ENCODE measurements at regions not wholly inside any gene's neighbourhood (a gene's known extent, or its start where the extent isn't known, plus 50 kb on each side); places are given as distances from the start of the nearest gene placed in this dataset.

DNA sequence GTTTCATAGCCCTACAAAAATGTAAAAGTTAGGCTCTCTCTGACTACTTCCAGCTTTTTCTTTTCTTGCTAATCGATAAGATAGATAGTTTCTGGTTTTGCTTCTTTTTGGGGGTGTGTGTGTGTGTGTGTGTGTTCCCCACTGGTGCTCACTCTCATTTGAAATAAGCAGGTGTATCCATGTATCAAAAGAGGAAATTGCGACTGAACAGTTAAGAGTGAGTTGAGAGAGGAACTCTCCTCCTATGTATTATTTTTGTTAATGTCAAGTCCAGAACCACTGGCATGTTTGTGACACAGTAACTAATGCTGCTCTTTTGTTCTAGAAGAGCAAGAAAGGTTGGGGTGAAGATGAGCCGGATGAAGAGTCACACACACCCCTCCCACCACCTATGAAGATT lies 96.7 kb upstream of the UMPS start:
- H3K4me1 Mint-ChIP-seq (ENCODE audit: insufficient read depth, unreplicated experiment), result no peaks in the 10 kb centered on the region
- DNase-seq (ENCODE audit: unreplicated experiment), result no peak
- no TSS peak for BruUV-seq (replicated peaks)
- TF ChIP-seq, protein P1, sequence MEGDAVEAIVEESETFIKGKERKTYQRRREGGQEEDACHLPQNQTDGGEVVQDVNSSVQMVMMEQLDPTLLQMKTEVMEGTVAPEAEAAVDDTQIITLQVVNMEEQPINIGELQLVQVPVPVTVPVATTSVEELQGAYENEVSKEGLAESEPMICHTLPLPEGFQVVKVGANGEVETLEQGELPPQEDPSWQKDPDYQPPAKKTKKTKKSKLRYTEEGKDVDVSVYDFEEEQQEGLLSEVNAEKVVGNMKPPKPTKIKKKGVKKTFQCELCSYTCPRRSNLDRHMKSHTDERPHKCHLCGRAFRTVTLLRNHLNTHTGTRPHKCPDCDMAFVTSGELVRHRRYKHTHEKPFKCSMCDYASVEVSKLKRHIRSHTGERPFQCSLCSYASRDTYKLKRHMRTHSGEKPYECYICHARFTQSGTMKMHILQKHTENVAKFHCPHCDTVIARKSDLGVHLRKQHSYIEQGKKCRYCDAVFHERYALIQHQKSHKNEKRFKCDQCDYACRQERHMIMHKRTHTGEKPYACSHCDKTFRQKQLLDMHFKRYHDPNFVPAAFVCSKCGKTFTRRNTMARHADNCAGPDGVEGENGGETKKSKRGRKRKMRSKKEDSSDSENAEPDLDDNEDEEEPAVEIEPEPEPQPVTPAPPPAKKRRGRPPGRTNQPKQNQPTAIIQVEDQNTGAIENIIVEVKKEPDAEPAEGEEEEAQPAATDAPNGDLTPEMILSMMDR (IDR thresholded peaks at IDR 0.05; ENCODE audit: unreplicated experiment), result no peak
- no peak overlapping the region for H3K27ac Mint-ChIP-seq (ENCODE audit: low read depth, unreplicated experiment)
- ChIA-PET POLR2A (no interaction called here), CTCF (interaction anchor here (0.7 to 1.5 kb wide), 2 partner anchors 55 to 617 kb away, joined by 3 read pairs; no protein-coding TSS in a partner anchor)
- intact Hi-C loops (cut with micrococcal nuclease), result no loop called here
- no peaks in the 10 kb centered on the region for H3K9me3 Mint-ChIP-seq (ENCODE audit: unreplicated experiment)
- peaks cover 58% of the 10 kb centered on the region for H3K27me3 Mint-ChIP-seq (ENCODE audit: insufficient read depth, unreplicated experiment)
- no peak overlapping the region for H3K4me3 Mint-ChIP-seq (ENCODE audit: unreplicated experiment)
- no peaks in the 10 kb centered on the region for H3K36me3 Mint-ChIP-seq (ENCODE audit: insufficient read depth, unreplicated experiment)

DNA sequence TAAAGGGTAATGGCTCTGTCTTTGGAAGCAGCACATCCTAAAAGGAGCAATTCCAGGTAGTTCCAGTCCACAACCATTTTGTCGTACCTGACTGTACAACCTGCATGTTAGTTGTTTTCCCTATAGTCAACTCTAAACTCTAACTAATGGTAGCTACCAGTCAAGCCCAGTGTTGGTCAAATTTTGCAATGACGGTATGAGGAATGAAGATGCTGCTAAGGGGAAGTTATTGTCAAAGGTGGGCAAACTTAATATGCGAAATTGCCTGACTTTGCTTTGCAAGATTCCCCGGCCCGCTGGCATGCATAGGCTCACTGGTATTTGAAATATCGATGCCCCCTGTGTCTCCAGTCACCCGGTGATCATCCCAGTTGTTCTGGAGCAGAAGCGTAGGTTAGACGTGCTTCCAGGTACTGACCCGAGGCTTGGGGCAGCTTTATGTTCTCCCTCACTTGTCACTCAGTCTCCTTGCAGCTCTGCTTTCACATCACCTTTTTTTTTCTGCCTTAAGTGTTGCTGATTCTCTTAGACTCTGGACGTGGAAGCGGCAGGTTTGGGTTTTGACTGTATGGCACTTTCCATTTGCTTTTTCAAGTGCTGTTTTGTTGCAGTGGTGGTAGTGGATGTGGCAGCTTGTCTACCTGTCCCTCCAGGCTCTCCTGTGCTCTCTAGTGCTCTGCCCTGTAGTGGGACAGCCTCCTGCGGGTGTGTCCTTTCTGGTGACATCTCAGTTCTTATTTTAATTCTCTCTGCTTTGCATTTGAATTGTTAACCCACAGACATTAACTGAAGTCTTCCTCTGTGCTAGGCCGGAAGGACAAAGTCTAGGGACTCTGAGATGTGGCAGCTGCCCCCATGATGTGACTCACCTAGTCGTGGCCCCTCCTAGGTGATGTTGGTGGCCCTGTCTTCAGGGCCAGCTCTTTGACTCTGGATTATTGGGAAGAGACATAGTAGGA lies 95.8 kb upstream of the UMPS start:
- DNase-seq (ENCODE audit: unreplicated experiment), result no peak
- Mint-ChIP-seq H3K36me3 (ENCODE audit: insufficient read depth, unreplicated experiment) (no peaks in the 10 kb centered on the region), H3K4me1 (ENCODE audit: insufficient read depth, unreplicated experiment) (no peaks in the 10 kb centered on the region), H3K4me3 (ENCODE audit: unreplicated experiment) (no peak overlapping the region), H3K9me3 (ENCODE audit: unreplicated experiment) (no peaks in the 10 kb centered on the region), H3K27me3 (ENCODE audit: insufficient read depth, unreplicated experiment) (peaks cover 57% of the 10 kb centered on the region), H3K27ac (ENCODE audit: low read depth, unreplicated experiment) (no peak overlapping the region)
- ChIA-PET CTCF (no interaction called here), POLR2A (no interaction called here)
- TF ChIP-seq, protein P1 (IDR thresholded peaks at IDR 0.05; ENCODE audit: unreplicated experiment), result no peak
- intact Hi-C loops (cut with micrococcal nuclease), result no loop called here
- no TSS peak for BruUV-seq (replicated peaks)

DNA sequence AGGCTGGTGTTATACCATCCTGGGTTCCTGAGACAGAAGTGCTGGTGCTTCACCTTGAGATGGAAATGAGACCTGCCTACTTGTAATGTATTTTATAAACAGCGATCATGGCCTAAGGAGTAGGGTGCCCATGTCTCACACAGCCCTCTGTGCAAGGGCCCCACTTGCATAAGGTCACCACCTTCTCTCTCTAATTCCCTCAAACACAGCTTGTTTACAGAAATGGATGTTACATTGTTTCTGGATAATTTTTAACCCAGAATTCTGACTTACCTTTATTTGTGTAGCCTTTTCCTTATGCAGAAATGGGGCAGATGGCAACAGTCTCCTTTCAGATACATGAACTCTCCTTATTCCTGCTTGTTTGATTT lies 95.1 kb upstream of the UMPS start:
- H3K4me1 Mint-ChIP-seq (ENCODE audit: insufficient read depth, unreplicated experiment), result no peaks in the 10 kb centered on the region
- no peak overlapping the region for H3K27ac Mint-ChIP-seq (ENCODE audit: low read depth, unreplicated experiment)
- H3K36me3 Mint-ChIP-seq (ENCODE audit: insufficient read depth, unreplicated experiment), result no peaks in the 10 kb centered on the region
- H3K27me3 Mint-ChIP-seq (ENCODE audit: insufficient read depth, unreplicated experiment), result peaks cover 51% of the 10 kb centered on the region
- ChIA-PET CTCF (no interaction called here), POLR2A (no interaction called here)
- TF ChIP-seq, protein P1 (IDR thresholded peaks at IDR 0.05; ENCODE audit: unreplicated experiment), result no peak
- H3K9me3 Mint-ChIP-seq (ENCODE audit: unreplicated experiment), result no peaks in the 10 kb centered on the region
- intact Hi-C loops (cut with micrococcal nuclease), result no loop called here
- no TSS peak for BruUV-seq (replicated peaks)
- H3K4me3 Mint-ChIP-seq (ENCODE audit: unreplicated experiment), result no peak overlapping the region
- no peak for DNase-seq (ENCODE audit: unreplicated experiment)

DNA sequence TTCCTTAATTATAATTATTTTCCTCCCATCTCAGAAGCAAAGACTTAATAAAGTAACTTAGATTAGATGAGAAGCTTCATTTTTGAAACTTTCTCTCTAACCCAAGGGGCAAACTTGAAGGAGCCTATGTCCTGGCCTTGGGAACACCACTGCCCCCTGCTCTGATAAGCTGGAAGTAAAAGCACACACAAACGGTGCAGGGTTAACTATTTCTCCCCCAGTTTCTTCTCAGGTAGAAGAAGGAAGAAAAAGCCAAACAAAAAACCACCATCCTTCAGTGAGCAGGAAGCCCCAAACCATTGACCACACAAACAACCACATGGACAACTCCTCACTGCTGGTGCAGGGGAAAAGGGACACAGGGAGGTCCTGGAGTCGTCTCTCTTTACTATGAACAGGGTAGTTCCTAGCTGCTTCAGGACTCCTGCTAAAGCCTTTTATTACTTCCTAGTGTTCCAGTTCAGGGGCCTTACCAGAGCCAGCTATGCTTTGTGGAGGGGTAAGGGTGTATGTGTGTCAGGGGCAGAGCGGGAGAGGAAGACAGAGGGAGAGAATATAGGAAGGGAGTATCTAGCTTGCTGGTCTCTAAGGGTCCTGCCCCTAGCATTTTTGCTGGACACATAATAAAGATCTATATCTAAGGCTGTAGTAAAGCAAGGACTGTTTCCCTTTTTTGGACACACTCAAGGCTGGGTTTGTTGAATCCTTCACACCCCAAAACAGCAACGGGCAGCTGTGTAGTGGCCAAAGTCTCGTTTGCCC lies 94.0 kb upstream of the UMPS start:
- intact Hi-C loops (cut with micrococcal nuclease), result no loop called here
- H3K9me3 Mint-ChIP-seq (ENCODE audit: unreplicated experiment), result no peaks in the 10 kb centered on the region
- H3K36me3 Mint-ChIP-seq (ENCODE audit: insufficient read depth, unreplicated experiment), result no peaks in the 10 kb centered on the region
- DNase-seq (ENCODE audit: unreplicated experiment), result no peak
- ChIA-PET CTCF (interaction anchor here (0.9 kb wide), 1 partner anchor 52 kb away, joined by 3 read pairs; no protein-coding TSS in a partner anchor), POLR2A (no interaction called here)
- TF ChIP-seq, protein P1 (IDR thresholded peaks at IDR 0.05; ENCODE audit: unreplicated experiment), result no peak
- BruUV-seq (replicated peaks), result no TSS peak
- no peak overlapping the region for H3K27ac Mint-ChIP-seq (ENCODE audit: low read depth, unreplicated experiment)
- peaks cover 51% of the 10 kb centered on the region for H3K27me3 Mint-ChIP-seq (ENCODE audit: insufficient read depth, unreplicated experiment)
- H3K4me1 Mint-ChIP-seq (ENCODE audit: insufficient read depth, unreplicated experiment), result no peaks in the 10 kb centered on the region
- no peak overlapping the region for H3K4me3 Mint-ChIP-seq (ENCODE audit: unreplicated experiment)

Data from MCF 10A (cell line).